HG02623 (cell line): ENCODE measurements at regions not wholly inside any gene's neighbourhood (a gene's known extent, or its start where the extent isn't known, plus 50 kb on each side); places are given as distances from the start of the nearest gene placed in this dataset.

ENCODE experiments used
- ATAC-seq: cut with Tn5 transposase; IDR thresholded peaks from one replicate; pipeline ENCODE4 v1.9.1; 2021; ENCODE audit warnings: moderate library complexity; ENCODE audit not compliant: unreplicated experiment

GRCh38 chr6:137754366-137754765 lies 112.7 kb upstream of the TNFAIP3 start:
- peak; percentile 52 for ATAC-seq

- ATAC-seq: peak; percentile 25
Measured at GRCh38 chr6:137754866-137755265, 112.2 kb upstream of the TNFAIP3 start.

- no peak for ATAC-seq
Measured at GRCh38 chr6:137755284-137755683, 111.8 kb upstream of the TNFAIP3 start.

GRCh38 chr6:137756788-137757187 lies 110.3 kb upstream of the TNFAIP3 start:
- no peak for ATAC-seq

DNA sequence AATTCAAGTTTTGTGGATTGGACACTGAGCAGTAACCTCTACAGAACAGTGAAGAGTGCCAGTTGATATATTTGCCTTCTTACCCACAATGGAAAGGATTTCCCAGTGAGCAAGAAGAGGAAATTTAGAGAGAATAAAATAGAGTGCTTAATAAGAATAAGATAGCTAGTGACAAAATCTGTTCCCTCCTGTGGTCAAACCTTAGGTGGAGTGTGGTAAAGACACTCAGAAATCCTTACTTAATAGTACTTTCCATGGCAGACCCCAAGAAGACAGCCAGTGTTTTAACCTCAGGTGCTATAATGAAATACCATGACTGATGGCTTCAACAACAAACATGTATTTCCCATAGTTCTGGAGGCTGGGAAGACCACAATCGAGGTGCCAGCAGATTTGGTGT lies 108.4 kb upstream of the TNFAIP3 start:
- ATAC-seq: no peak

- ATAC-seq: no peak
Measured at GRCh38 chr6:137759624-137760023, 107.4 kb upstream of the TNFAIP3 start.

DNA sequence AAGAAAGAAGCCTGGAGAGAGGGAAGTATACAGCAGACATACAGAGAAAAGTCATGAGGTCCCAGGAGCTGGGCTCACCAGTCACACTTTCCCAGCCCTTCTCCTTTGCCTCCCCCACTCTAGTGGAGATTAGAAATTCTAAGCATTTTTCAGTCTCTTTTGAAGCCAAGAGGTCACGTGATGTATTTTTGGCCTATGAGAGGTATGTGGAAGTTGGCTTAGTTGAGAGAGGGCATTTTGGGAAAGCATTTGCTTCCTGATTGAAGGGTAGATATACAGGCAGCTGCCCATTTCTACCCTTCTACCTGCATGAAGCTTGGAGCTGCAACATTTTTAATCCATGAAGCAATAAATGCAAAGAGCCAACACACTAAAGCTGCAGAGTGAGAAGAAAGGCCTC lies 106.0 kb upstream of the TNFAIP3 start:
- no peak for ATAC-seq

GRCh38 chr6:137761487-137761886 lies 105.6 kb upstream of the TNFAIP3 start:
- no peak for ATAC-seq

DNA sequence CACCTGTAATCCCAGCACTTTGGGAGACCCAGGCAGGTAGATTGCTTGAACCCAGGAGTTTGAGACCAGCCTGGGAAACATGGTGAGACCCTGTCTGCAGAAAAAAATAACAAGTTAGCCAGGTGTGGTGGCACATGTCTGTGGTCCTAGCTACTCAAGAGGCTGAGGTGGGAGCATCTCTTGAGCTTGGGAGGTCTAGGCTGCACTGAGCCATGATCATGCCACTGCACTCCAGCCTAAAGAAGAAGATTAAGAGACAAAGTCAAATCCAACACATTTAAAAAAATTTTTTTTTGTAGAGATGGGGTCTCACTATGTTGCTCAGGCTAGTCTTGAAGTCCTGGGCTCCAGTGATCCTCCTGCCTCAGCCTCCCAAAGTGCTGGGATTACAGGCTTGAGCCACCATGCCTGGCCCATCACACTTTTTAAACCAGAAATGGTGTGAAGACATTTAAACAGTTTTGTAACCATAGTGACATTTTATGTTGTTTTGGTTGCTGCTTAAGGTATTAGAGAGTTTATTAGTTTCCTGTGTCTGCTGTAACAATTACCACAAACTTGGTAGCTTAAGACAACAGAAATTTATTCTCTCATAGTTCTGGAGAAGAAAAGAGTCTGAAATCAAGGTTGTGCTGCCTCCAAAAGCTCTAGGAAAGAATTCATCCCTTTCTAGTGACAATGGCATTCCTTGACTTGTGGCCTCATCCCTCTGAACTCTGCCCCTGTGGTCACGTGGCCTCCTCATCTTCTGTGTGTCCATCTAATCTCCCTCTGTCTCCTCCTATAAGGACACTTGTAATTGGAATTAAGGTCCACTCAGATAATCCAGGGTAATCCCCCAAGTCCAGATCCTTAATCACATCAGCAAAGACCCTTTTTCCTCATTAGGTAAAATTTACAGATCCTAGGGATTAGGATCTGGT lies 104.6 kb upstream of the TNFAIP3 start:
- no peak for ATAC-seq

- no peak for ATAC-seq
Measured at GRCh38 chr6:137763436-137763835, 103.6 kb upstream of the TNFAIP3 start.

DNA sequence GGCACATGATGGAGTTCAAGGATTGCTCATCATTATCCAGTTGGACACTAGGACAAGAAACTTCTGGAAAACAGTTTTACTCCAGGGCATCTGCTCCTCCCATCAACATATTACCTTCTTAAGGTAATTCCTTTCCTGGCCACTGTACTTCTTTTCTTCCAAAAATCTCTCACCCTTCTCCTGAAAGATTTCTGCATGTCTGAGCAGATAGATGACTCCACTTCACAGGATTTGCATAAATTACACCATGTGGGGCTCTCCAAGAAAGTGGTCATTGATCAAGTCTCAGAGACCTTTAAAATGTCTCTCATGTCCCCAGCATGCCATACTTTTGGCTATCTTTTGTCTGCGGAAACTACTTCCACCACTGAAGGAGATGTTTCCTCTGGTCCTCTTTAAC lies 103.2 kb upstream of the TNFAIP3 start:
- ATAC-seq: no peak

GRCh38 chr6:137764464-137764863 lies 102.6 kb upstream of the TNFAIP3 start:
- no peak for ATAC-seq

DNA sequence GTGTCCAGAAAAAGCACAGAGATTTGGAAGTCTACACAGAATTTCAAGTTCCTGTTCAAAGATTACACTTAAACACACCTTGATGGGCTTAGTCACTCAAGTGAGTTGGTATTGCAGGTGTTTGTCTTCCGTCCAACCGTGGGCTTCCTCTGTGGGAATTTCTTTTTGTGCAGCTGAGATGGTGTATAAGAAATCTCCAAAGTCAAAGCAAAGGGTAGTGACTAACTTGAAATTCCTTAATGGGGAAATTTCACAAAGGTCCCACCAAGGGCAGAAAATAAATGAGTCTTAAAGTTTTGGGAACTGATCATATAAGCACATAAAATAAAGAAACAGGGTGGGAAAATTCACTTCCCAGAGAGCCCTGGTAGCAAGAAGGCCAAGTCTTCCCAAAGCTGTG lies 102.0 kb upstream of the TNFAIP3 start:
- ATAC-seq: no peak

DNA sequence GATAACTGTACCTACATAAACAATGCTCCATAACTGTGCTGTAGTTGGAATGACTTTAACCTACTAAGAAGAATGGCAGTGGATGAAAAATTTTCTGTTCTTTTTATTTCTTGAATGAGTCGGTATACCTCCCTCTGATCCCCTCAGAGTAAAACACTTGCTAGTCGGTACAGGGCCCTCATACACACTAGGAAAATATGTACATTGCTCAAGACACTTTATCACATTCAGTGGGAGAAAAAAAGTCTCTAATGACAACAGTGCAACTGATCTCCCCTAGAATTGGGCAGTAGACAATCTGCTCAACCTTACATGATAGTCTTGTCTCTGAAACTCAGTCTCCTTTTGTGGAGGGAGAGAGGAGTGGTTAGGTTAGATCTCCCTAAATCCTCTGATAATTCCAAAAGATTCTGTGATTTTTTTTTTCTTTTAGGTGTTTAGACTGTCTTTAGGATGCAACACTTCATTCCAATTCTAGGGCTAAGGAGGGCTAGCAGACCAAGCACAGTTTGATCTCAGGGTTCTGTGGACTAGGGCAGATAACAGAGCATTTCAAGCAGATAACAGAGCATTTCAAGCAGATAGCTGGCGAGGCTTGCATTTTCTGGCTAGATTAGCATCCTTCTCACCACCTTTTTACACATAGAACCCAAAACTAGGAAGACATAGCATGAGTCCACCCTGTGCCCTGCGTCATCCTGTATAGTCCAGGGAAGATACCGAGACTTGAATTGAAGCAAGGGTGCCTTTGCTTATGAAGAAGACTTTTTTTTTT lies 100.3 kb upstream of the TNFAIP3 start:
- ATAC-seq: no peak

DNA sequence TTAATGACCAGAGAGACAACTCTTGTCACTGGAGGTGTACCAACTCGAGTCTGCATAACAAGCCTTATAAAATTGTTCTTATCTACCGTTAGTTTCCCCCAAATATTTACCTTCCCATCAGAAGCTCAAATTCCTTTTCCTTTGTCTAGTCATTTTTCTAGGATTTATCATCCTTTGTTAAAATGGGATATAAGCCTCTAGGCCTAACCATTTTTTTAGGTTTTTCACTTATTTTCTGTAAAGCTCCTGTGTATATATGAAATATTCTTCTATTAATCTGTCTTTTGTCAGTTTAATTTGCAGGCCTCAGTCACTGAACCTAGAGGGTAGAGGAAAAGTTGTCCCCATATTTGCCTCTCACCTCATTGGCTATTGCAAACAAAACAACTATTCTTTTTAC lies 99.6 kb upstream of the TNFAIP3 start:
- no peak for ATAC-seq

GRCh38 chr6:137767911-137768690 lies 99.0 kb upstream of the TNFAIP3 start:
- peak; percentile 65 for ATAC-seq

DNA sequence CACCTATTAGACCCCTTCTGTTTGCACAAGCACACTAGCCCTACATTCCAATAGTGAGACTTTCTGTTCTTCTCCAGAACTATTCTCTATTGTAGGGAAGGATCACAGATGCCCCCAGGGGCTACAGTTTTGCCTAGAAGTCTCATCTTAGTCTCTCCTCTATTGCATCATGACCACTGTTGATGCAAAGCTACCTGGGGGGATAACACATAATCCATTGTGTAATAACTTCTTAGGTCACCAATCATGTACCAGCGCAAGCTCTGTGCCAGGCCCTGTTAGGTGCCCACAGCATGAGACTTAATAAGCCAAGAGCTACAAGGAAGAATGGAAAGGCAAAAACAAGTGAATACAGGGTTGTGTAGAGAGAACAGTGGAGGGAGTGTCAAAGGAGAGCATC lies 98.1 kb upstream of the TNFAIP3 start:
- no peak for ATAC-seq

- no peak for ATAC-seq
Measured at GRCh38 chr6:137769797-137770362, 97.2 kb upstream of the TNFAIP3 start.

DNA sequence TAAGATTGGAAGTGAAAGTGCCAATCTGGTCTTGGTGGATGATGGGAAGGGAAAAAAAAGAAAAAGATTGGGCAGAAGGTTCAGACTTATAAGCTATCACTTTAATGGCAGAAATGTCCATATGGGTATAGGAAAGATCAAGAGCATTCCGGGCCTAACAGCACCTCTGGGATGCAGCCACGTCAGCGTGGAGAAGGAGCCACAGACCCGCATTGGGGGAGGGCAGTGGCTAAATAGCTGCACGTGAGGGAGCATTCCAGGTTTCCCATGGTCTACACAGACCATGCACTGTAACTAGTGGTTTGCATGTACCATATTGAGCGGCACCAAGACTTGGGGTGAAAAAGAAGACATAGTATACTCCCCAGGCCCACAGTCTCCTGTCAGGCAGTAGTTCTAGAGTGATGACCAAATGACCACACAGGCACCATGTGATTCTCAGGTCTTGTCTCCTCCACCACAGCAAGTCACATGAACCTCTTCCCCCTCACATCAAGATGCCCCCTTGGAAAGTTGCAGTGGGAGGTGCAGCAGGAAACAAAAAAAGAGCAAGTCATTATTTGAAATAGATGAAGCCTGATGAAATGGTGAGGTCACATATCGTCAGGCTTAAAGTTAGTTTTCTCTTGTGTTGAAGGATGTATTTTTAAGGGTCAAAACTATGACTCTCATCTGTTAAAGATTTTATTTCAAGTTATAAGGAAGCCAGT lies 94.4 kb upstream of the TNFAIP3 start:
- no peak for ATAC-seq

GRCh38 chr6:137775227-137775626 lies 91.8 kb upstream of the TNFAIP3 start:
- ATAC-seq: no peak
